ENCODE measurements at regions not wholly inside any gene's neighbourhood (a gene's known extent, or its start where the extent isn't known, plus 50 kb on each side); places are given as distances from the start of the nearest gene placed in this dataset.

GRCh38 chr4:178322524-178323183 lies 880.4 kb upstream of the AGA start:
- Histone ChIP-seq H3K36me3 (ENCODE audit: insufficient read depth, low read length) (no peaks in the 10 kb centered on the region), H3K27ac (ENCODE audit: low read length) (no peak overlapping the region), H3K9ac (ENCODE audit: low read depth, low read length) (no peak overlapping the region), H3K4me3 (ENCODE audit: low read depth in 1 of 2, low read length in 2 of 2) (no peak overlapping the region), H3K4me2 (ENCODE audit: insufficient read depth, low read length) (no peak overlapping the region), H3K9me3 (ENCODE audit: insufficient read depth, low read length, severe bottlenecking) (peaks cover 6% of the 10 kb centered on the region), H2AFZ (ENCODE audit: low read depth, low read length) (no peak overlapping the region), H3K79me2 (ENCODE audit: insufficient read depth, low read length) (no peaks in the 10 kb centered on the region), H3K27me3 (ENCODE audit: insufficient read depth, low read length, poor library complexity) (no peaks in the 10 kb centered on the region), H3K4me1 (ENCODE audit: insufficient read depth, low read length) (no peaks in the 10 kb centered on the region), H4K20me1 (ENCODE audit: insufficient read depth, low read length) (no peaks in the 10 kb centered on the region)
- DNase-seq (no peak), ATAC-seq (ENCODE audit: insufficient read depth, low read depth) (no peak)
- TF ChIP-seq EZH2 (IDR thresholded peaks at IDR 0.05; ENCODE audit: borderline replicate concordance, low read depth, low read length, severe bottlenecking) = no peak
- TF ChIP-seq, protein P1, sequence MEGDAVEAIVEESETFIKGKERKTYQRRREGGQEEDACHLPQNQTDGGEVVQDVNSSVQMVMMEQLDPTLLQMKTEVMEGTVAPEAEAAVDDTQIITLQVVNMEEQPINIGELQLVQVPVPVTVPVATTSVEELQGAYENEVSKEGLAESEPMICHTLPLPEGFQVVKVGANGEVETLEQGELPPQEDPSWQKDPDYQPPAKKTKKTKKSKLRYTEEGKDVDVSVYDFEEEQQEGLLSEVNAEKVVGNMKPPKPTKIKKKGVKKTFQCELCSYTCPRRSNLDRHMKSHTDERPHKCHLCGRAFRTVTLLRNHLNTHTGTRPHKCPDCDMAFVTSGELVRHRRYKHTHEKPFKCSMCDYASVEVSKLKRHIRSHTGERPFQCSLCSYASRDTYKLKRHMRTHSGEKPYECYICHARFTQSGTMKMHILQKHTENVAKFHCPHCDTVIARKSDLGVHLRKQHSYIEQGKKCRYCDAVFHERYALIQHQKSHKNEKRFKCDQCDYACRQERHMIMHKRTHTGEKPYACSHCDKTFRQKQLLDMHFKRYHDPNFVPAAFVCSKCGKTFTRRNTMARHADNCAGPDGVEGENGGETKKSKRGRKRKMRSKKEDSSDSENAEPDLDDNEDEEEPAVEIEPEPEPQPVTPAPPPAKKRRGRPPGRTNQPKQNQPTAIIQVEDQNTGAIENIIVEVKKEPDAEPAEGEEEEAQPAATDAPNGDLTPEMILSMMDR (IDR thresholded peaks at IDR 0.05; ENCODE audit: borderline replicate concordance, extremely low read depth, low read length, poor library complexity, severe bottlenecking) = no peak

GRCh38 chr4:178329226-178329872 lies 887.1 kb upstream of the AGA start:
- H4K20me1 ChIP-seq (ENCODE audit: insufficient read depth, low read length) = no peaks in the 10 kb centered on the region
- H3K27me3 ChIP-seq (ENCODE audit: insufficient read depth, low read length, poor library complexity) = peaks cover 3% of the 10 kb centered on the region
- H3K4me3 ChIP-seq (ENCODE audit: low read depth in 1 of 2, low read length in 2 of 2) = no peak overlapping the region
- no peaks in the 10 kb centered on the region for H3K79me2 ChIP-seq (ENCODE audit: insufficient read depth, low read length)
- H3K4me2 ChIP-seq (ENCODE audit: insufficient read depth, low read length) = no peak overlapping the region
- no peak overlapping the region for H3K27ac ChIP-seq (ENCODE audit: low read length)
- ATAC-seq (ENCODE audit: insufficient read depth, low read depth) = no peak
- H3K9ac ChIP-seq (ENCODE audit: low read depth, low read length) = no peak overlapping the region
- H3K9me3 ChIP-seq (ENCODE audit: insufficient read depth, low read length, severe bottlenecking) = no peaks in the 10 kb centered on the region
- TF ChIP-seq EZH2 (IDR thresholded peaks at IDR 0.05; ENCODE audit: borderline replicate concordance, low read depth, low read length, severe bottlenecking) = no peak
- TF ChIP-seq, protein P1 (IDR thresholded peaks at IDR 0.05; ENCODE audit: borderline replicate concordance, extremely low read depth, low read length, poor library complexity, severe bottlenecking) = no peak
- H3K36me3 ChIP-seq (ENCODE audit: insufficient read depth, low read length) = no peaks in the 10 kb centered on the region
- H2AFZ ChIP-seq (ENCODE audit: low read depth, low read length) = no peak overlapping the region
- no peaks in the 10 kb centered on the region for H3K4me1 ChIP-seq (ENCODE audit: insufficient read depth, low read length)
- no peak for DNase-seq

- Histone ChIP-seq H3K4me3 (ENCODE audit: low read depth in 1 of 2, low read length in 2 of 2) (no peak overlapping the region), H2AFZ (ENCODE audit: low read depth, low read length) (no peak overlapping the region), H3K27ac (ENCODE audit: low read length) (no peak overlapping the region), H3K9ac (ENCODE audit: low read depth, low read length) (no peak overlapping the region), H3K27me3 (ENCODE audit: insufficient read depth, low read length, poor library complexity) (peaks cover 3% of the 10 kb centered on the region), H3K79me2 (ENCODE audit: insufficient read depth, low read length) (no peaks in the 10 kb centered on the region), H3K4me2 (ENCODE audit: insufficient read depth, low read length) (no peak overlapping the region), H4K20me1 (ENCODE audit: insufficient read depth, low read length) (no peaks in the 10 kb centered on the region), H3K9me3 (ENCODE audit: insufficient read depth, low read length, severe bottlenecking) (no peaks in the 10 kb centered on the region), H3K4me1 (ENCODE audit: insufficient read depth, low read length) (no peaks in the 10 kb centered on the region), H3K36me3 (ENCODE audit: insufficient read depth, low read length) (no peaks in the 10 kb centered on the region)
- ATAC-seq (ENCODE audit: insufficient read depth, low read depth) = no peak
- TF ChIP-seq, protein P1 (IDR thresholded peaks at IDR 0.05; ENCODE audit: borderline replicate concordance, extremely low read depth, low read length, poor library complexity, severe bottlenecking) = no peak
- no peak for TF ChIP-seq EZH2 (IDR thresholded peaks at IDR 0.05; ENCODE audit: borderline replicate concordance, low read depth, low read length, severe bottlenecking)
- no peak for DNase-seq
Measured at GRCh38 chr4:178333355-178333754, 891.1 kb upstream of the AGA start.
